ENCODE measurements at regions not wholly inside any gene's neighbourhood (a gene's known extent, or its start where the extent isn't known, plus 50 kb on each side); places are given as distances from the start of the nearest gene placed in this dataset.

- DNase-seq (ENCODE audit: low read depth), result no peak
- H3K4me3 ChIP-seq (ENCODE audit: low read depth, low read length), result no peak overlapping the region
Observed at GRCh38 chr2:7973801-7974480, 707.9 kb upstream of the ID2 start.

DNA sequence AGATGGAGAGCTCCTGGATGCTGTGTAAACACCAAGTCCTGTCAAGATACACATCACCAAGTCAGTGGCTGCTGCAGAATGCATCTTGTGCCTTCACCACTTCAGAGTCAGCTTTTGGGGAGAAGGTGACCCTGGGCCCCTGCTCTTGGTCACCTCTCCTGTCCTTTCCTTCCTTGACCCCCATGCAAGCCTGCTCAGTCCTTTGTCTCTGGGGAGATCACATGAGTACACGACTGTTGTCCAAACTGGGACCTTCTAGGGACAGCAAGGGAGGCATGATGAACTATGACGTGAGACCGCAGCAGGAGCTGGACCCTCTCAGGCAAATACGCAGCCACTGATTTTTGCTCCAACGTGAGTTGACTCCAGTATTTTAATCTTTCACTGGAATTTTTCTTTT, 706.9 kb upstream of the ID2 start:
- no peak for DNase-seq (ENCODE audit: low read depth)
- H3K4me3 ChIP-seq (ENCODE audit: low read depth, low read length), result no peak overlapping the region

- no peak for DNase-seq (ENCODE audit: low read depth)
- no peak overlapping the region for H3K4me3 ChIP-seq (ENCODE audit: low read depth, low read length)
Observed at GRCh38 chr2:7976206-7976605, 705.6 kb upstream of the ID2 start.

DNA sequence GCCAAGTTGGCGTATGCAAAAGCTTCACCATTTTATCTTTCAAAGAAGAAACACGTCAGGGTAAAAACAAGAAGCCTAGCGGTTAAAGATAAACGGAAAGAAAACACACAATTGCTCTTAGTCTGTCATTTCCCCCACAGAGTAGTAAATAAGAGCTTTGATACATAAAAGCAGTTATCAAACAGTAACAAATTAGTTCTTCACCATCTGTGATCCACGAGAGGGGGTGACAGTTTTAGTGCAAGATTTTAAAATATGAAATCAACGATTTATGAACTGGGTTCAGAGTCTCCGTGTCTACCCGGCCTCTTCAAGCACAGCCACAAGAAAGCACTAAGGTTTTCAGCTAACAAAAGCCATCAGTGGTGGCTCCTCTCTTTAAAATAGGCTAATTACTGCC, 703.9 kb upstream of the ID2 start:
- H3K4me3 ChIP-seq (ENCODE audit: low read depth, low read length), result no peak overlapping the region
- DNase-seq (ENCODE audit: low read depth), result no peak

- no peak overlapping the region for H3K4me3 ChIP-seq (ENCODE audit: low read depth, low read length)
- DNase-seq (ENCODE audit: low read depth), result no peak
Observed at GRCh38 chr2:7982054-7982453, 699.8 kb upstream of the ID2 start.

GRCh38 chr2:7983451-7983850, 698.4 kb upstream of the ID2 start:
- no peak overlapping the region for H3K4me3 ChIP-seq (ENCODE audit: low read depth, low read length)
- no peak for DNase-seq (ENCODE audit: low read depth)

- no peak overlapping the region for H3K4me3 ChIP-seq (ENCODE audit: low read depth, low read length)
- DNase-seq (ENCODE audit: low read depth), result no peak
Observed at GRCh38 chr2:7983912-7984311, 697.9 kb upstream of the ID2 start.

- no peak for DNase-seq (ENCODE audit: low read depth)
- H3K4me3 ChIP-seq (ENCODE audit: low read depth, low read length), result no peak overlapping the region
Observed at GRCh38 chr2:7984693-7985353, 697.0 kb upstream of the ID2 start.

DNA sequence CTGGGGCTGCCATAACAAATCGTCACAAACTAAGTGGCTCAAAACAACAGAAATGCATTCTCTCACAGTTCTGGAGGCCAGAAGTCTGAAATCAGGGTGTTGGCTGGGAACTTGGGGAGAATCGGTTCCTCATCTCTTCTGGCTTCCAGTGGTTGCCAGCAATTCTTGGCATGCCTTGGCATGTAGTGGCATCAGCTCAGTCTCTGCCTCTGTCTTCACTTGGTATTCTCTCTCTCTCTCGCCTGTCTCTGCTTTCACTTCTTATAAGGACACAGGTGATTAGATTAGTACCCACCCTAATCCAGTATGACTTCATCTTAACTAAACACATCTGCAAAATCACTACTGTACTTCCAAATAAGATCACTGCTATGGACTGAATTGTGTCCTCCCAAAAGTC, 695.4 kb upstream of the ID2 start:
- no peak for DNase-seq (ENCODE audit: low read depth)
- no peak overlapping the region for H3K4me3 ChIP-seq (ENCODE audit: low read depth, low read length)

- DNase-seq (ENCODE audit: low read depth), result no peak
- H3K4me3 ChIP-seq (ENCODE audit: low read depth, low read length), result no peak overlapping the region
Observed at GRCh38 chr2:7987992-7988391, 693.9 kb upstream of the ID2 start.

- no peak for DNase-seq (ENCODE audit: low read depth)
- no peak overlapping the region for H3K4me3 ChIP-seq (ENCODE audit: low read depth, low read length)
Observed at GRCh38 chr2:7988440-7988839, 693.4 kb upstream of the ID2 start.

DNA sequence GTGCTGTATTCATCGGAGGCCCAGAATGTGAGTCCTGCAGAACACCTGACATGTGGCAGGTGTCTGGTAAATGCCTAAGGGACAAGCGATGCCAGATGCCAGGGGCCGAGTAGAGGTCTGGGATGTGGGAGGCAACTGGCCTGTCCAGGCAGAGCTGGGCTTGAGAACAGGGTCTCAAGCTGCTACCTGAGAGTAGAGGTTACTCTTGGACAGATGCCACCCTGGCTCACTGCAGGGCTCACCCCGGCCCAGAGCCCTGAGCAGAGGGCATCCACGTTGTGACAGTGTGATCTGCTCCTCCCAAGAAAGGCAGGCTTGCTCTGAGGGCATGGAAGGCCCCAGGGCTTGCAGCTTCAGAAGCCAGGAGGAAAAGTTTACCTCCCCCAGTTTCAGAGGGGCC, 692.0 kb upstream of the ID2 start:
- DNase-seq (ENCODE audit: low read depth), result no peak
- no peak overlapping the region for H3K4me3 ChIP-seq (ENCODE audit: low read depth, low read length)

GRCh38 chr2:7992612-7993602, 688.9 kb upstream of the ID2 start:
- DNase-seq (ENCODE audit: low read depth), result peak; percentile 4
- H3K4me3 ChIP-seq (ENCODE audit: low read depth, low read length), result no peak overlapping the region

- DNase-seq (ENCODE audit: low read depth), result no peak
- H3K4me3 ChIP-seq (ENCODE audit: low read depth, low read length), result no peak overlapping the region
Observed at GRCh38 chr2:7994397-7994951, 687.4 kb upstream of the ID2 start.

- DNase-seq (ENCODE audit: low read depth), result no peak
- H3K4me3 ChIP-seq (ENCODE audit: low read depth, low read length), result no peak overlapping the region
Observed at GRCh38 chr2:7997279-7997678, 684.6 kb upstream of the ID2 start.

DNA sequence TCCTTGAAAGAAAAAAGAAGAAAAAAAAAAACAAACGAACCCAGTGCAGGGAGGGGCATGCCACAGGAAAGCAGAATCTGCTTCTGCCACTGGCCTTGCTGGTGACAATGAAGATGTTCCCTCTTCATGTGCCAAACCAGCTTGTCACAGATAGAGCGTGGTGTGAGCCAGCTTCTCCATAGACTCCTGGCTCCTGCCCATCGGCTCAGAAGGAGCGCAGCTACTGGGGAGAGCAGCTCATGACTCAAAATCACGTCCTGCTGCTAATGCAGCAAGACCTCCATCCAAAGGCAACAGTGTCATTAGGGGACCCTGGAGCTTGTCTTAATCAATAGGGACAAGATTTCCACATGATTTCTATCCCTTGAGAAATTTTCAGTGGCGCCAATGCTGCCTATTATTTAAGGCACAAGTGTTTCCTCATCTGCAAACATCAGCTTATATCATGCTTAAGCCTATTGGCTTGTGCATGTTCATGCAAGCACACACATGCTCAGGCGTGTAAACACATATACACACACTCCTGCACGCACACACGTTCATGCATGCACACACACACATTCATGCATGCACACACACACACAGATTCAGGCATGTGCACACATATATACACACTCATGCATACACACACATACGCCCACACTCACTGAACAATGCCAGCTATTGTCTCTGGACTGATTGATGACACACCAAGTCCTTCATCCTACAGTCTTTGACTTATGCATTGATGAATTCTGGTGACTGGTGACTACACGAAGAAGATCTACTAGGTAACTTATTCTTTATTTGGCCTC, 682.0 kb upstream of the ID2 start:
- H3K4me3 ChIP-seq (ENCODE audit: low read depth, low read length), result no peak overlapping the region
- no peak for DNase-seq (ENCODE audit: low read depth)

- DNase-seq (ENCODE audit: low read depth), result no peak
- no peak overlapping the region for H3K4me3 ChIP-seq (ENCODE audit: low read depth, low read length)
Observed at GRCh38 chr2:8000870-8001269, 681.0 kb upstream of the ID2 start.

DNA sequence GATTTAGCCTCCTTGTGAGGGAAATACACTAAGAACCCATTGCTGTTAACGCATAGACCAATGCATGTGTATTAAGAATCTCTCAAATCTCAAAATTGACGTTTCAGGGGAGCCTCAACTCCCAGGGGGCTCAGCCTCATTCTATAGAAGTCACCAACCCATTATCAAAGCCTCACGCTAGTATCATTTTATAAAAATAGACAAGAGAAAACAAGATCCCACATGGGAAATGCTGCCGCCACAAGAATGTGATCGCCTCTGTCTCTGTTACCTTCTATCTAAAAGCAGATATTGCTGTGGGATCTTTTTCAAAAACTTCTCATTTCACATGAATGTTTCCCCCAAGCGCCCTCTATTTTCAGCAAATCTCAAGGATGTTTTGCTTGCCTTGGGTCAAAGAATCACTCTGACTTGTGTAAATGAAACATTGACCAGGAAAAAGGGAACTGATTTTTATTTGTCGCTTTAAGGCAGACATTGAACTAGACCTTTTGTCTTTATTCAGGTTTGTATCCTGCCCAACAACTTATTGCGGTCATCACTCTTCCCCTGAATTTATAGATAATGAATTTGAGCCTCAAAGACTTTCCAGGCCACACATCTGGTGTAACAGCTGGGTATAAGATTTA, 679.0 kb upstream of the ID2 start:
- no peak for DNase-seq (ENCODE audit: low read depth)
- no peak overlapping the region for H3K4me3 ChIP-seq (ENCODE audit: low read depth, low read length)

Measured in skeletal muscle cell (primary cell).